DMS53 treated with DMSO at 0.1 percent for 48 hours (cell line): ENCODE measurements at regions not wholly inside any gene's neighbourhood (a gene's known extent, or its start where the extent isn't known, plus 50 kb on each side); places are given as distances from the start of the nearest gene placed in this dataset.

Experiments used
- DNase-seq: peaks from one replicate; lab custom pipeline; 2025; ENCODE audit not compliant: unreplicated experiment; lab: John Stamatoyannopoulos, UW

GRCh38 chr5:124997186-124997893 is 250.9 kb upstream of the ZNF608 start:
- no peak for DNase-seq

GRCh38 chr5:124998520-124998919 is 252.1 kb upstream of the ZNF608 start:
- no peak for DNase-seq

GRCh38 chr5:125002727-125003598 is 256.5 kb upstream of the ZNF608 start:
- no peak for DNase-seq

- no peak for DNase-seq
Measured at GRCh38 chr5:125004009-125004408, 257.6 kb upstream of the ZNF608 start.

- no peak for DNase-seq
Measured at GRCh38 chr5:125005266-125005665, 258.8 kb upstream of the ZNF608 start.

- DNase-seq, result peak; percentile 39
Measured at GRCh38 chr5:125006011-125006685, 259.7 kb upstream of the ZNF608 start.

GRCh38 chr5:125010356-125010755 is 263.9 kb upstream of the ZNF608 start:
- no peak for DNase-seq

GRCh38 chr5:125011014-125011413 is 264.6 kb upstream of the ZNF608 start:
- no peak for DNase-seq

- DNase-seq, result peak; percentile 88
Measured at GRCh38 chr5:125011419-125011818, 265.0 kb upstream of the ZNF608 start.

GRCh38 chr5:125011947-125012346 is 265.5 kb upstream of the ZNF608 start:
- DNase-seq, result no peak

GRCh38 chr5:125012727-125013451 is 266.4 kb upstream of the ZNF608 start:
- DNase-seq, result peak; percentile 51

GRCh38 chr5:125014202-125014601 is 267.8 kb upstream of the ZNF608 start:
- DNase-seq, result no peak

GRCh38 chr5:125017796-125018195 is 271.4 kb upstream of the ZNF608 start:
- DNase-seq, result no peak

GRCh38 chr5:125023673-125024072 is 277.2 kb upstream of the ZNF608 start:
- no peak for DNase-seq

GRCh38 chr5:125026867-125027731 is 280.7 kb upstream of the ZNF608 start:
- no peak for DNase-seq

- DNase-seq, result no peak
Measured at GRCh38 chr5:125032286-125032685, 285.8 kb upstream of the ZNF608 start.

- DNase-seq, result no peak
Measured at GRCh38 chr5:125033602-125034001, 287.2 kb upstream of the ZNF608 start.

- DNase-seq, result no peak
Measured at GRCh38 chr5:125034331-125034730, 287.9 kb upstream of the ZNF608 start.

- no peak for DNase-seq
Measured at GRCh38 chr5:125036494-125036893, 290.1 kb upstream of the ZNF608 start.

- no peak for DNase-seq
Measured at GRCh38 chr5:125037020-125037419, 290.6 kb upstream of the ZNF608 start.
